WERI-Rb-1 (cell line): ENCODE measurements at regions not wholly inside any gene's neighbourhood (a gene's known extent, or its start where the extent isn't known, plus 50 kb on each side); places are given as distances from the start of the nearest gene placed in this dataset.

Source experiments
- DNase-seq: peaks from one replicate; pipeline ENCODE4 v3.0.0-alpha.2; 2020
- H3K27ac ChIP-seq: fragments of 250-450 bp; sonication (Bioruptor Pico); 2 replicates; pipeline ENCODE4 v1.5.1; 2020; ENCODE audit warnings: mild to moderate bottlenecking, moderate library complexity
- H3K27me3 ChIP-seq: fragments of 250-450 bp; sonication (Bioruptor Pico); 2 replicates; pipeline ENCODE4 v1.5.1; 2021; ENCODE audit warnings: mild to moderate bottlenecking, low read depth, moderate library complexity; ENCODE audit not compliant: insufficient read depth, severe bottlenecking
- H3K36me3 ChIP-seq: fragments of 250-450 bp; sonication (Bioruptor Pico); 2 replicates; pipeline ENCODE4 v1.5.1; 2020; ENCODE audit warnings: mild to moderate bottlenecking, moderate library complexity
- H3K4me3 ChIP-seq: 2 replicates; pipeline ENCODE4 v1.5.1; 2011; ENCODE audit warnings: low read depth, mild to moderate bottlenecking, control low read depth, low read length
- H3K9me3 ChIP-seq: fragments of 250-450 bp; sonication (Bioruptor Pico); 2 replicates; pipeline ENCODE4 v1.5.1; 2021; ENCODE audit warnings: mild to moderate bottlenecking, moderate library complexity; ENCODE audit not compliant: severe bottlenecking
- CTCF ChIP-seq: IDR thresholded peaks from 2 replicates; pipeline ENCODE4 v1.5.1; 2011; ENCODE audit warnings: low read depth, mild to moderate bottlenecking, control low read depth, inconsistent platforms, low read length

GRCh38 chr9:82171271-82171670 is 182.7 kb downstream of the SPATA31D1 start:
- no peak for TF ChIP-seq CTCF
- DNase-seq: no peak
- Histone ChIP-seq H3K4me3 (no peak overlapping the region), H3K27ac (no peak overlapping the region), H3K9me3 (no peaks in the 10 kb centered on the region), H3K36me3 (no peaks in the 10 kb centered on the region), H3K27me3 (no peaks in the 10 kb centered on the region)

- Histone ChIP-seq H3K4me3 (no peak overlapping the region), H3K9me3 (no peaks in the 10 kb centered on the region), H3K36me3 (no peaks in the 10 kb centered on the region), H3K27me3 (no peaks in the 10 kb centered on the region), H3K27ac (no peak overlapping the region)
- TF ChIP-seq CTCF: no peak
- DNase-seq: no peak
Measured at GRCh38 chr9:82180711-82181110, 192.1 kb downstream of the SPATA31D1 start.

- no peaks in the 10 kb centered on the region for H3K36me3 ChIP-seq
Measured at GRCh38 chr9:82183181-82183860, 194.7 kb downstream of the SPATA31D1 start.

DNA sequence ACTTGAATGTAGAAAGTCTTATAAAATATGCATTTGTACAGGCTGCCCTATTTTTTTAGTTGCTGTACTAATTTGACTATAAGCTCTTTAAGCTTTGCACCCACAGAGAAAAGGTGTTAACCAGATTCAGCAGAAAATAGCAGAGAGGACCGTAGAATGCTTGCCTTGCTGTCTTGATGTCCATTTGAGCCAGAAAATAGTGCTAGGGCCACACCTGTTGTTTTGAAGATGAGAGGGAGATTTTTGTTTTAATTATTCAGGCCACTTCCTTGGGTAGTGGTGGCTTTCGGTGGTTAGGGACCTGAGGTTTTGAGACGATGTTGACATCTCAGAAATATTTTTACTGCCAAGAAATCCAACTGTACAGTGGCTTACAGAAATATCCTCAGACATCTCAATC is 196.0 kb downstream of the SPATA31D1 start:
- Histone ChIP-seq H3K27ac (no peak overlapping the region), H3K4me3 (no peak overlapping the region), H3K9me3 (no peaks in the 10 kb centered on the region), H3K27me3 (no peaks in the 10 kb centered on the region), H3K36me3 (no peaks in the 10 kb centered on the region)
- no peak for TF ChIP-seq CTCF
- no peak for DNase-seq

More at GRCh38 chr9:82183181-82183860, 194.7 kb downstream of the SPATA31D1 start:
- DNase-seq: no peak
- Histone ChIP-seq H3K9me3 (no peaks in the 10 kb centered on the region), H3K27me3 (no peaks in the 10 kb centered on the region), H3K4me3 (no peak overlapping the region), H3K27ac (no peak overlapping the region)
- TF ChIP-seq CTCF: no peak

DNA sequence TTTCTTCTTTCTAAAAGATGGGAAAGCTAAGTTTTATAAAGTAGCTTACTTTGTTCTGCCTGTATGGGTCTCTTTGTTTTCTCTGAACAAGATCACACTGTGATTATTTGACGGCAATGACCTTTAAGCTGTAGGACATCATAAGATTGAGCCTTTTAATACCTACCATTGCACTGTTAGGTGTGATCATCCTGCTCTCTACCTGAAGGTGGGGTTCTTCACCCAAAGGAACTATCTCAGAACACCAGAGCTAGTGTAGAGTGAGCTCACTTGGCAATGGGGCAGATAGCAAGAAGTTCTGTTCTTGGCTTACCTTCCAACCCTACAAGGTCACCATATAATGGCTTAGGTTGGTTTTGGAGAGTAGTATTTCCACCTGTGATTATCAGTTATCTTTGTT is 200.2 kb downstream of the SPATA31D1 start:
- 0 out of 2 replicates have a peak, but pooled peaks have one; percentile 5 for TF ChIP-seq CTCF
- no peak overlapping the region for H3K27ac ChIP-seq
- no peak for DNase-seq
- H3K36me3 ChIP-seq: no peaks in the 10 kb centered on the region
- no peaks in the 10 kb centered on the region for H3K27me3 ChIP-seq
- no peaks in the 10 kb centered on the region for H3K9me3 ChIP-seq
- no peak overlapping the region for H3K4me3 ChIP-seq
